HG03565 (cell line): ENCODE measurements at regions not wholly inside any gene's neighbourhood (a gene's known extent, or its start where the extent isn't known, plus 50 kb on each side); places are given as distances from the start of the nearest gene placed in this dataset.

ENCODE experiments used
- ATAC-seq: cut with Tn5 transposase; IDR thresholded peaks from one replicate; pipeline ENCODE4 v1.9.1; 2021; ENCODE audit warnings: mild to moderate bottlenecking, moderate library complexity; ENCODE audit not compliant: unreplicated experiment

DNA sequence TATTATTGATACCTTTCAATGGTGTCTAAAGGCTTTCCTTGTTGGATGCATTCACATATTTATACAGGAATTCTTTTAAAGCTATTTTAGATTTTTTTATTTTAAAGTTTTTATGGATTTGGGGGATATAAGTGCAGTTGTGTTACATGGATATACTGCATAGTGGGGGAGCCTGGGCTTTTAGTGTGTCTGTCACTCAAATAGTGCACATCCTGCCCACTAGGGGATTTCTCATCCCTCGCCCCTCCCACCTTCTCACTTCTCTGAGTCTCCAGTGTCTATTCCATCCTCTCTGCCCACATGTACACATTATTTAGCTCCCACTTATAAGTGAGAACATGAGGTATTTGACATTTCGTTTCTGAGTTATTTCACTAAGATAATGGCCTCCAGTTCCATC, 154.0 kb upstream of the MKI67 start:
- ATAC-seq, result no peak

DNA sequence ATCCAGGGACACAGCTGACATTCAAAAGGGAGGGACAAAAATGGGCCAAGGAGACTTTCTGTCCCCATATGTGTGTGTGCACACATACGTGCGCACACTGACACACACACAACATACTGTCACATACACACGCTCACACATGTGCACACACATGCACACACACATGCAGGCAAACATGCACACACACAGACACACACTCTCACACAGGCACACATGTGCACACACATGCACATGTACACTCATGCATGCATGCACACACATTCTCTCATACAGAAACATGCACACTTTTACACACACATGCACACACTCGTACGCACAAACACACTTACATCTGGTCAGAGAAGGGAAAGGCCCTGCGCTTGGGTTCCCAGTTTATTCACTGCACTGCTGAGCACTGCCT, 155.1 kb upstream of the MKI67 start:
- no peak for ATAC-seq

DNA sequence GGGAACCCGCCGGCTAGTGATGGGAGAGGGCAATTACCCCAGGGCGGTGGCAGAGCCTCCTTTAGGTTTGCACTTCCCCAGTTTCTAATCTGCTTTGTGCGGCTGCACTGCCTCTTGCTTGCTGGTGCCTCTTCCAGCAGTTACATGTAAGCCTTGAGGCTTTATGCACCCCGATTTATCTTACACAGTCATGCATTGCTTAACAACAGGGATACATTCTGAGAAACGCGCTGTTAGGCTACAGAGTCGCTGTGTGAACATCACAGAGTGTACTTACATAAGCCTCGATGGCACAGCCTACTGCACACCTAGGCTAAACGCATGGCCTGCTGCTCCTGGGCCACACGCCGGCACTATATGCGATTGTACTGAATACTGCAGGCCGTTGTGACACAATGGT, 155.6 kb upstream of the MKI67 start:
- no peak for ATAC-seq

- no peak for ATAC-seq
Measured at GRCh38 chr10:128286141-128286761, 160.0 kb upstream of the MKI67 start.

- no peak for ATAC-seq
Measured at GRCh38 chr10:128286762-128287500, 160.7 kb upstream of the MKI67 start.

GRCh38 chr10:128287921-128288320, 161.7 kb upstream of the MKI67 start:
- ATAC-seq, result no peak

- no peak for ATAC-seq
Measured at GRCh38 chr10:128289621-128290020, 163.4 kb upstream of the MKI67 start.

- no peak for ATAC-seq
Measured at GRCh38 chr10:128295003-128295402, 168.8 kb upstream of the MKI67 start.

- ATAC-seq, result no peak
Measured at GRCh38 chr10:128296253-128297007, 170.2 kb upstream of the MKI67 start.

GRCh38 chr10:128297709-128298378, 171.6 kb upstream of the MKI67 start:
- ATAC-seq, result no peak

DNA sequence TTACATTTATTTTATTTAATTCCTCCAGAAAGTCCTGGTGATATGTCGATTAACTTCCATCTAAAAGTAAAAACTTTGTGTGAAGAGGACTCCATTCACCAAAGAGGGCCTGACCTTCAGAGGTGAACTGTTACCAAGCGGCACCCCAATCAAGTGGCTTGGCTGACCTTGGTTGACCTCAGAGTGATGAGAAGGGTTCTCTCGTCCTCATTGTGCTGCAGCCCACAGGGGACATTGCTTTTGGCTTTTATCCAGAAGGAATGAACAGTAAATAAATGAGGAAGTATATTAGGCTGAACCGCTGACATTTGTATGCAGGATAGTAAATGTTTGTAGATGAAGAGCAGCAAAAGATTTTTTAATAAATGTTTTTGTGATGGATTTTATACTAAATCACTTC, 172.4 kb upstream of the MKI67 start:
- ATAC-seq, result no peak

GRCh38 chr10:128300290-128300824, 174.1 kb upstream of the MKI67 start:
- no peak for ATAC-seq

- ATAC-seq, result no peak
Measured at GRCh38 chr10:128301051-128301450, 174.8 kb upstream of the MKI67 start.

DNA sequence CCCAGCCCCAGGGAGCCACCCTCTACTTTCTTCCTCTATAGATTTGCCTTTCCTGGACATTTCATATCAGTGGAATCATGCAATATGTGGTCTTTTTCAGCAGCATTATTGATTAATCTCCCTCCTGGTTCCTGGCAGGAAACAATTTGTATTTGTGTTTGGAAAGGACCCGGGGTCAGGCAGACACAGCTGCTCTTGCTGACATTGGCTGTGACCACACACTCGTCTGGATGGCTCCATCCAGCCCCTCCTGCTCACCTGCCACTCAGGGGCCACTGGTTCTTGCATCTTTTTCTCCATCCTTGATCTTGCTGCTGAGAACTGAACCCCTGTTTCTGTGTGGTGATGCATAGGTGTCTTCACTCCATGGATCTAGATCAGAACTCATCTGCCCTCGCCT, 176.6 kb upstream of the MKI67 start:
- ATAC-seq, result no peak

DNA sequence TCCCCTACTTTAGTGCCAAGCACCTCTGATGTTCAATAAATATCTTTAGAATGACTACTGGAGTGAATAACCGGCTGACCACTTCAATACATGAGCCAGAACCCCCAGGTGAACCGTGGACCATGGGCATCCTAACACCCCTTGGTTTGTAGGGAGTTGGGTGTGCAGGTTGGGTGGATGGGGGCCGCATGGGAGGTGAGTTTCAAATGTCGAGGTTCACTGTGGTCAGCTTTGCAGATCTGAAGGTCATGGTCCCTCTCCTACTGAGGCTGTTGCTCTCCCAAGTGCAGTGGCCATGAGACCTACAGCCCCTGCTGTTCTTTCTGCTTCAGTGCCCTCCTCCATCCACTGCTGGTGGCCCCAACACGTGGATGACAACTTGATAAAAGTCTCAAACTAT, 178.0 kb upstream of the MKI67 start:
- ATAC-seq, result no peak

DNA sequence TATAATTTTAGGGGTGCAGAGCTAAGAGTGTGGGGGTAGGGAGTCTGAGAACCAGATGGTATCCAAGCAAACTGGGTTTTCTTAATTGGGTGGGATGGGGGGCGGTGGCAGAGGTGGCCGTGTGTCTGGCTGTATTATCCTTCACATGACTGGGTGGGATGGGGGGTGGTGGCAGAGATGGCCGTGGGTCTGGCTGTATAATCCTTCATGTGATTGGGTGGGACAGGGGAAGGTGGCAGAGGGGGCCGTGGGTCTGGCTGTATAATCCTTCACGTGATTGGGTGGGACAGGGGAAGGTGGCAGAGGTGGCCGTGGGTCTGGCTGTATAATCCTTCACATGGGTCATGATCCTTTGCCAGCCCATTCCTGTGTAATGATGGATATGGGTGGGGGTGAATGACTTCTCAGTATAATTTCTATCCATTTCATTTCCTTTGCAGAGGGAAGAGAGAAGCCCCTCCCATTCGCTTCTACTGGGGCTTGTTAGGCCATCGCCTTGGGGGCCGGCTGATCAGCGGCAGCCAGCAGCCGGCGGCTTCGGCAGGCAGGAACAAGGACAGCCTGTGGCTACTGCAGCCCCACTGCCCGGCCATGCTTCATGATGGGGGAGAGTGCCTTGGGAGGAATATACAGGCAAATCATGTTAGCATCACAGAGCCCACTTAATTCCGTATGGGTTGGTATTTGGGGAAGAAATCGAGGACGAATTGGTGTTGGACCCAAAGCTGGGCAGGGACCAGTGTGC, 179.6 kb upstream of the MKI67 start:
- no peak for ATAC-seq

DNA sequence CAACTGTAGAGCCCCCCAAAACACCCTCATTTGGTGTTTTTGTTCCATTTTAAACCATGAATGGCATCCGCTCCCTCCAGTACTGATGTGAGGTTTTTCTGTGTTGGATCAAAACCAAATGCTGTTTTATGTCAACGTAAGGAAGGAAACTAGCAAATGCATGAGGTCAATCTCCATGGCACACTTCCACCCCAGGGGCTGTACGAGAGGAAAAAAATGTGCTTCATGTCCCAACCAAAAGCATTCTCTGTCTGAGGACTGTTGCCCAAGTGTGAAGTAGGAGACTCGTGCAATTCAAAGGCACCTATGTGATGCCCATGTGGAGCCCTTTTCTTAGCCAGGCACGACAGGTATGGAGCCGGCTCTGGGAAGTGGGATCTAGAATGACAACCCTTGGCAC, 180.3 kb upstream of the MKI67 start:
- no peak for ATAC-seq

DNA sequence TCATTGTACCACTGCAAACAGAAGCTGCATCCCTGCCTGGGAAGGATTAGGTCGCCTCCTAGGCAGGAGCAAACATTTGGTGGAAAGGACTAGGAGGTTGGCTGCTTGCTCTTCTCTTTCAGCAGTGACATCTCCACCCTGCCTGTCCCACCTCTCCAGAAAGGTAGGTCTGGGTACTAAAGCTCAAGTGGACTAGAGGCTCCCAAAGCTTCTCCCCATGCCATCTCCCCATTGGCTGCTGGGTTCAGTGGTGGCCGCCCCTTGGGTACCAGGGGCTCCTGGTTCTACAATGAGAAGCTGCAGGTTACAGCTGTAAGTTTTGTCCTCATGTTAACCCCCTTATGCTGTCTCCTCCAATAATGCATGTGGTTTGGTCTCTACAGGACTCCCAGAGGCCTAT, 180.7 kb upstream of the MKI67 start:
- no peak for ATAC-seq

DNA sequence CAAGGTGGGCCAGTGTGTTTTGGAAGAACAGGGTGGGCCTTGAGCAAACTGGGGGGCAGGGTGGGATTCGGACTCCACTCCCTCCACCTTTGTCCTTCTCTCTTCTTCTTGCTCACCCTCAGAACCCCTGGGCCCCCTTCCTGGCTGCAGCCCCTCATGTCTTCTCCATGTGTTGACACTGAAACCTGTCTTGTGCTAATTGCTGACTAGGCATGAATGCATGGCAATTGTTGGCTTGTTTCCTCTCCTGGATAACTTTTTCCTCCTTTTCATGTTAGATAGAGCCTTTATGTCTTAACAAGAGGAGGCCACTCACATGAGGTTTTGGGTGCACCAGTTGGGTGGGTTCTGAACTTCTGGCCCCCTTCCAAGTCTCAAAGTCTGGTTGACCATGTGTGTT, 181.6 kb upstream of the MKI67 start:
- no peak for ATAC-seq

DNA sequence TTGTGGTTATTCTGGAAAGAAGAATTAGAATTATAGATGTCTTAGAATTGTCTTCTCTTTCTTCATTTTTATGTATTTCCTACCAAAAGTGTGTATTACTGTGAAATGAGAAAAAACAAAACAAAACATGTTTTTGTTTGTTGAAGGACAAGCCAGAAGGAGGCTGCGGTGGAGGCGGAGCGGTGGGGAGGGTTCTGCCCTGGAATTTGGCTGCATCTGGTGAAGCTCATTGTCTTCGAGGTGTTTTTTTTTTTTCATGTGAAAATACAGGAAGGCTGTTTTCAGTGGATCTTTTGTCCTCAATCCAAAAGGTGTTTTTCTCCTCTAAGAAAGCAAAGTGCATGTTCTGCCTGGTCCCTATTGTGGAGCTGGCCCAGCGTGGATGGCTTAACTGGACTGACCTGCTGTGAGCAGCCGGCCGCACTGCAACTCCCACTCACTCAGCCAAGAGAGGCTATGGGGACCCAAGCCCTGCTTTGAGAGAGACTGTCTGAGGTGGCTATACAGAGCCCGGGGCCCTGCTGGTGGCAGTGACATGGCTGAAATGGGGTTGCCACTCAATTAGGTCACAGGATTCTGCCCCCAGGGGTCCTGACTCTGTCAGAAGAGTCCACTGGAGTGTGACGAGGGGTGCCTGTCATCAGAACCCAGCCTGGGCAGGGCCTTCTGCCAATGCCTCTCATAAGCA, 184.9 kb upstream of the MKI67 start:
- ATAC-seq, result no peak
